WTC11 (cell line): ENCODE measurements at regions not wholly inside any gene's neighbourhood (a gene's known extent, or its start where the extent isn't known, plus 50 kb on each side); places are given as distances from the start of the nearest gene placed in this dataset.
"Not testable (repeated sequence)": the region's sequence is repeated elsewhere in the genome, so short reads cannot be mapped to it uniquely, and the experiment has no call there.

Source experiments
- CTCF ChIP-seq: fragments of 200-600 bp; IDR thresholded peaks from 2 replicates; pipeline ENCODE4 v1.8.0; 2022; ENCODE audit warnings: antibody characterized with exemption
- NFYB ChIP-seq: sonication (generic); formaldehyde crosslinking; conservative IDR thresholded peaks from 2 replicates; pipeline ENCODE4 v1.8.0; 2022; ENCODE audit warnings: low read depth, missing genetic modification reagents

- not testable (repeated sequence) for TF ChIP-seq CTCF, NFYB
These were observed 53.9 kb upstream of the KCTD7 start for GRCh38 chr7:66574768-66575167.
